Panc1 (cell line): ENCODE measurements at regions not wholly inside any gene's neighbourhood (a gene's known extent, or its start where the extent isn't known, plus 50 kb on each side); places are given as distances from the start of the nearest gene placed in this dataset.

Experiments used
- ATAC-seq: fragments of 200-7000 bp; cut with Tn5 transposase; 2 replicates; pipeline ENCODE4 v1.9.1; 2020; ENCODE audit warnings: mild to moderate bottlenecking, moderate library complexity
- BruUV-seq: library from RNA; stranded (reverse); fragments of 400-500 nt; replicated peaks from 2 replicates; lab custom pipeline; 2021; lab: Mats Ljungman, UMichigan
- CTCF ChIA-PET: fragments of 300-600 bp; sonication (Branson Sonifier 250); formaldehyde crosslinking; loops from one replicate; lab custom pipeline; 2022; ENCODE audit warnings: antibody characterized with exemption; lab: Charles Lee
- POLR2A ChIA-PET: fragments of 300-600 bp; sonication (Branson Sonifier 250); formaldehyde crosslinking; loops from one replicate; lab custom pipeline; 2022; ENCODE audit warnings: antibody characterized with exemption; lab: Charles Lee
- DNase-seq: peaks from one replicate; pipeline ENCODE4 v3.0.0-alpha.2; 2010; ENCODE audit warnings: low read depth, low spot score
- H3K27ac ChIP-seq: 2 replicates; pipeline ENCODE4 v1.5.1; 2011; ENCODE audit warnings: mild to moderate bottlenecking, low read length, inconsistent platforms
- H3K27me3 ChIP-seq: fragments of 200-500 bp; sonication (Bioruptor generic); 2 replicates; pipeline ENCODE4 v1.6.0; 2014; ENCODE audit warnings: low read length, inconsistent platforms; ENCODE audit not compliant: control insufficient read depth, insufficient read depth
- H3K36me3 ChIP-seq: fragments of 200-500 bp; sonication (Bioruptor generic); 2 replicates; pipeline ENCODE4 v1.5.1; 2014; ENCODE audit warnings: inconsistent platforms, mild to moderate bottlenecking, low read length, moderate library complexity; ENCODE audit not compliant: control insufficient read depth, insufficient read depth
- H3K4me1 ChIP-seq: 2 replicates; pipeline ENCODE4 v1.5.1; 2011; ENCODE audit warnings: inconsistent platforms, mild to moderate bottlenecking, low read length, moderate library complexity; ENCODE audit not compliant: control insufficient read depth, insufficient read depth
- H3K4me3 ChIP-seq, 2 experiments: 2 replicates each; pipeline ENCODE4 v1.5.1; 2011 to 2012; ENCODE audit warnings: low read depth in 2 of 2, low read length in 2 of 2, mild to moderate bottlenecking in 2 of 2, inconsistent platforms in 1 of 2, moderate library complexity in 1 of 2
- H3K9me3 ChIP-seq: fragments of 200-500 bp; sonication (Bioruptor generic); 2 replicates; pipeline ENCODE4 v1.5.1; 2014; ENCODE audit warnings: low read depth, mild to moderate bottlenecking, inconsistent platforms, low read length, moderate library complexity; ENCODE audit not compliant: control insufficient read depth, insufficient read depth
- POLR2AphosphoS5 ChIP-seq: IDR thresholded peaks from 2 replicates; pipeline ENCODE4 v1.6.1; 2012; ENCODE audit warnings: mild to moderate bottlenecking, low read depth, low read length, moderate library complexity
- SIN3A ChIP-seq: IDR thresholded peaks from 2 replicates; pipeline ENCODE4 v1.6.1; 2012; ENCODE audit warnings: low read depth, mild to moderate bottlenecking, low read length, moderate library complexity, borderline replicate concordance; ENCODE audit not compliant: insufficient read depth
- TCF7L2 ChIP-seq: IDR thresholded peaks from 2 replicates; pipeline ENCODE4 v1.6.1; 2011; ENCODE audit warnings: mild to moderate bottlenecking, low read depth, low read length, inconsistent platforms
- in situ Hi-C: cut with HindIII; loops from 2 replicates; pipeline ENCODE4 v1.10.0; 2016; ENCODE audit warnings: low sequenced_read_pairs, low pct_unique_long_range_greater_than_20kb
- intact Hi-C: fragments of 100-400 bp; cut with micrococcal nuclease; formaldehyde crosslinking; loops from one replicate; pipeline ENCODE4 v1.10.0; 2022; ENCODE audit not compliant: unreplicated experiment
- TF ChIP-seq, protein P1 (sequence below), 2 experiments: IDR thresholded peaks; 2 replicates each; pipeline ENCODE4 v1.6.1; 2011 to 2012; ENCODE audit warnings: low read depth in 2 of 2, control low read depth in 1 of 2, low read length in 1 of 2, mild to moderate bottlenecking in 1 of 2, moderate library complexity in 1 of 2; ENCODE audit not compliant: insufficient read depth in 1 of 2
- TF ChIP-seq, protein P2 (sequence below): fragments of 450-650 bp; IDR thresholded peaks from 2 replicates; pipeline ENCODE4 v1.5.1; 2017; ENCODE audit warnings: mild to moderate bottlenecking

DNA sequence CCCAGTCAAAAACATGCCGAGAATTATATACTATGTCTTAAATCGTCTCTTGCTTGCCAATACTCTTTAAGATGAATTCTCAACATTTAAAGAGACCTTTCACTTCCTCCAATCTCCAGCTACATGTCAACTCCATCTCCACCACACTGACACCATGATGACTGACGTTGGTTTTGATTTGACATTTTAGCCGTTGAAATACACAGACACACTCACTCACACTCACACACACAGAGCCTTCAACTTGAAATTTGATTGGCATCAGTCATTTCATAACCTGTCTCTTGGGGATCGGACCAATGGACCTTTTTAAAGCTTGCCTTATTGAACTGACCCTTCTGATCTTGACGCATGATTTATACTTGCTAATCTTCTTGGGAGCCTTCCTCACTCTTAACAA lies 230.8 kb upstream of the PIK3C3 start:
- H3K27me3 ChIP-seq = no peaks in the 10 kb centered on the region
- ChIA-PET POLR2A (no interaction called here), CTCF (no interaction called here)
- TF ChIP-seq, protein P1, sequence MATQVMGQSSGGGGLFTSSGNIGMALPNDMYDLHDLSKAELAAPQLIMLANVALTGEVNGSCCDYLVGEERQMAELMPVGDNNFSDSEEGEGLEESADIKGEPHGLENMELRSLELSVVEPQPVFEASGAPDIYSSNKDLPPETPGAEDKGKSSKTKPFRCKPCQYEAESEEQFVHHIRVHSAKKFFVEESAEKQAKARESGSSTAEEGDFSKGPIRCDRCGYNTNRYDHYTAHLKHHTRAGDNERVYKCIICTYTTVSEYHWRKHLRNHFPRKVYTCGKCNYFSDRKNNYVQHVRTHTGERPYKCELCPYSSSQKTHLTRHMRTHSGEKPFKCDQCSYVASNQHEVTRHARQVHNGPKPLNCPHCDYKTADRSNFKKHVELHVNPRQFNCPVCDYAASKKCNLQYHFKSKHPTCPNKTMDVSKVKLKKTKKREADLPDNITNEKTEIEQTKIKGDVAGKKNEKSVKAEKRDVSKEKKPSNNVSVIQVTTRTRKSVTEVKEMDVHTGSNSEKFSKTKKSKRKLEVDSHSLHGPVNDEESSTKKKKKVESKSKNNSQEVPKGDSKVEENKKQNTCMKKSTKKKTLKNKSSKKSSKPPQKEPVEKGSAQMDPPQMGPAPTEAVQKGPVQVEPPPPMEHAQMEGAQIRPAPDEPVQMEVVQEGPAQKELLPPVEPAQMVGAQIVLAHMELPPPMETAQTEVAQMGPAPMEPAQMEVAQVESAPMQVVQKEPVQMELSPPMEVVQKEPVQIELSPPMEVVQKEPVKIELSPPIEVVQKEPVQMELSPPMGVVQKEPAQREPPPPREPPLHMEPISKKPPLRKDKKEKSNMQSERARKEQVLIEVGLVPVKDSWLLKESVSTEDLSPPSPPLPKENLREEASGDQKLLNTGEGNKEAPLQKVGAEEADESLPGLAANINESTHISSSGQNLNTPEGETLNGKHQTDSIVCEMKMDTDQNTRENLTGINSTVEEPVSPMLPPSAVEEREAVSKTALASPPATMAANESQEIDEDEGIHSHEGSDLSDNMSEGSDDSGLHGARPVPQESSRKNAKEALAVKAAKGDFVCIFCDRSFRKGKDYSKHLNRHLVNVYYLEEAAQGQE (IDR thresholded peaks at IDR 0.05; ENCODE audit: insufficient read depth in 1 of 2, low read depth in 2 of 2, low read length in 1 of 2) = no peak
- TF ChIP-seq TCF7L2 = no peak
- TF ChIP-seq, protein P2, sequence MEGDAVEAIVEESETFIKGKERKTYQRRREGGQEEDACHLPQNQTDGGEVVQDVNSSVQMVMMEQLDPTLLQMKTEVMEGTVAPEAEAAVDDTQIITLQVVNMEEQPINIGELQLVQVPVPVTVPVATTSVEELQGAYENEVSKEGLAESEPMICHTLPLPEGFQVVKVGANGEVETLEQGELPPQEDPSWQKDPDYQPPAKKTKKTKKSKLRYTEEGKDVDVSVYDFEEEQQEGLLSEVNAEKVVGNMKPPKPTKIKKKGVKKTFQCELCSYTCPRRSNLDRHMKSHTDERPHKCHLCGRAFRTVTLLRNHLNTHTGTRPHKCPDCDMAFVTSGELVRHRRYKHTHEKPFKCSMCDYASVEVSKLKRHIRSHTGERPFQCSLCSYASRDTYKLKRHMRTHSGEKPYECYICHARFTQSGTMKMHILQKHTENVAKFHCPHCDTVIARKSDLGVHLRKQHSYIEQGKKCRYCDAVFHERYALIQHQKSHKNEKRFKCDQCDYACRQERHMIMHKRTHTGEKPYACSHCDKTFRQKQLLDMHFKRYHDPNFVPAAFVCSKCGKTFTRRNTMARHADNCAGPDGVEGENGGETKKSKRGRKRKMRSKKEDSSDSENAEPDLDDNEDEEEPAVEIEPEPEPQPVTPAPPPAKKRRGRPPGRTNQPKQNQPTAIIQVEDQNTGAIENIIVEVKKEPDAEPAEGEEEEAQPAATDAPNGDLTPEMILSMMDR = no peak
- no peak for TF ChIP-seq POLR2AphosphoS5
- TF ChIP-seq SIN3A = no peak
- DNase-seq = no peak
- intact Hi-C loops (no loop called here), in situ Hi-C loops (no loop called here)
- H3K9me3 ChIP-seq = no peaks in the 10 kb centered on the region
- no peak overlapping the region for H3K4me3 ChIP-seq
- no TSS peak for BruUV-seq
- H3K4me1 ChIP-seq = no peaks in the 10 kb centered on the region
- no peaks in the 10 kb centered on the region for H3K36me3 ChIP-seq
- H3K27ac ChIP-seq = no peak overlapping the region
- no peak for ATAC-seq

DNA sequence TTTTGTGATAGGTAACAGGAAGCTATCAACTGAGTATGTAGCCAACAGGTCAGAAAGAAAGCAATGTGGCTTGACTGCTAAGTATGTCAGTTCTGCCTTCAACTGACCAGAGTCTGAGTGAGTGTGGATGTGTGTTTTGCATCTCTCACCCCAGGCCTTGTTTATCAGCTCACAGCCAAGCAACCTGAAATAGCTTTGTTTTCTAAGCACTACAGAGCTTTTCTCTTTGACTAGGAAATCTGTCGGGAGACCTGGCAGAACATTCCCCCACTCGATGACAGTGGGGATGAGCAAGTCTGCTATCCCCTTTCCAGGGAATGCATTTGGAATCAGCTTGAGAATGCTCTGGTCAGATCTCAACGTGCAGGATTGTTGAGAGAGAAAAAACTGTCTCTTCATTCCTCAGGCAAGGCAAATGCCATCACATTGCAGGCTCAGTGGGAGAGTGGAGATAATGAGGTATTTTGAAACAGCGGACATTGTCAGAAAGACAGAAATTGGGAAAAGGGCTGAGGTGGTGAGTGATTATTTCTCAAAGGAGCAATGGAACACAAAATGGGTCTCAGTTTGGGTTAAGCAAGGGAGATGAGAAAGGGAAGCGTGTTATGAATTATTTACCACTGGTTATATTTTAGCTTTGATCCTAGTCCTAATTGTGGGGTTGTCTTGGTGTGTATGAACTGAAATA lies 233.8 kb upstream of the PIK3C3 start:
- ATAC-seq (no peak), DNase-seq (no peak)
- POLR2A ChIA-PET = no interaction called here
- intact Hi-C loops = no loop called here
- Histone ChIP-seq H3K9me3 (no peaks in the 10 kb centered on the region), H3K27ac (no peak overlapping the region), H3K36me3 (no peaks in the 10 kb centered on the region), H3K4me3 (no peak overlapping the region), H3K4me1 (no peaks in the 10 kb centered on the region), H3K27me3 (no peaks in the 10 kb centered on the region)
- TF ChIP-seq POLR2AphosphoS5 (no peak), SIN3A (no peak), TCF7L2 (no peak)
- TF ChIP-seq, protein P2 = no peak
- TF ChIP-seq, protein P1 (IDR thresholded peaks at IDR 0.05; ENCODE audit: insufficient read depth in 1 of 2, low read depth in 2 of 2, low read length in 1 of 2) = no peak
- in situ Hi-C loops = no loop called here
- no TSS peak for BruUV-seq
- CTCF ChIA-PET = no interaction called here
